Fibroblast of skin of scalp (primary cell): ENCODE measurements at regions not wholly inside any gene's neighbourhood (a gene's known extent, or its start where the extent isn't known, plus 50 kb on each side); places are given as distances from the start of the nearest gene placed in this dataset.

Experiments used
- DNase-seq: peaks from one replicate; pipeline ENCODE4 v3.0.0-alpha.2; 2013

- DNase-seq, result no peak
These were observed 113.8 kb downstream of the PLEKHG1 start for GRCh38 chr6:150713487-150713886.

GRCh38 chr6:150713931-150714330 is 114.2 kb downstream of the PLEKHG1 start:
- DNase-seq, result no peak

DNA sequence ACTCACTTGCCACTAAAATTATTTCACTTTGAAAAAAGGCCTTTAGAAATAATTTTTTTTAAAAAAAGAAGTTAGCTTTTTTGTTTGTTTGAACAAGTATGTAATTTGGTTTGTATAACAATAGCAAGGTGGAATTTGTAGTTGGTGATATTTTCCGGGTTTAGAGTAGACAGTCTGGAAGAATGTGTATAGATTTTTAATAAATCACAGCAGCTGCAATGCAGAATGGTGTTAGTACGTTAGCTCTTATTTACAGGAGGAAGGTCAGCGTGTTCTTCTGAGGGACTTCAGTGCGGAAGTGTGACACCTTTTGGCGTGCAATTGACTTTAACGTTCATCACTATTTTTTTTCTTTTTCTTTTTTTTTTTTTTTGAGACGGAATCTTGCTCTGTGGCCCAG is 115.4 kb downstream of the PLEKHG1 start:
- DNase-seq, result no peak

DNA sequence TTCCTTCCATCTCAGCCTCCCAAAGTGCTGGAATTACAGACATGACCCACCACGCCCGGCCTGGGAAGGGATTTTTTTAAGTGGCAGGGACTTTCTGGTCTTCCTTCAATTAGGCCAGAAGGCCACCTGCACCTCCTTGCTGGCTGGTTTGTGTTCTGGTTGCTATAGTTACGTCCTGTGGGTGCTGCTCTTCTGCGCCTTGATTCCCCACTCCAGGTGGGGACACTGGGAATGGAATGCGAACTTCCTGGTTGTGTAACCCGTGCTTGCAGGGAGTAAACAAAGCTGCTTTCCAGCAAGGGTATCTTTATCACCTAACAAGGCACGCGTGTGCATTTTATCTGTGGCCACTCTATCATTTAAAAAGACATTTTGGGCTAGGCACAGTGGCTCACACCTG is 117.7 kb downstream of the PLEKHG1 start:
- no peak for DNase-seq

DNA sequence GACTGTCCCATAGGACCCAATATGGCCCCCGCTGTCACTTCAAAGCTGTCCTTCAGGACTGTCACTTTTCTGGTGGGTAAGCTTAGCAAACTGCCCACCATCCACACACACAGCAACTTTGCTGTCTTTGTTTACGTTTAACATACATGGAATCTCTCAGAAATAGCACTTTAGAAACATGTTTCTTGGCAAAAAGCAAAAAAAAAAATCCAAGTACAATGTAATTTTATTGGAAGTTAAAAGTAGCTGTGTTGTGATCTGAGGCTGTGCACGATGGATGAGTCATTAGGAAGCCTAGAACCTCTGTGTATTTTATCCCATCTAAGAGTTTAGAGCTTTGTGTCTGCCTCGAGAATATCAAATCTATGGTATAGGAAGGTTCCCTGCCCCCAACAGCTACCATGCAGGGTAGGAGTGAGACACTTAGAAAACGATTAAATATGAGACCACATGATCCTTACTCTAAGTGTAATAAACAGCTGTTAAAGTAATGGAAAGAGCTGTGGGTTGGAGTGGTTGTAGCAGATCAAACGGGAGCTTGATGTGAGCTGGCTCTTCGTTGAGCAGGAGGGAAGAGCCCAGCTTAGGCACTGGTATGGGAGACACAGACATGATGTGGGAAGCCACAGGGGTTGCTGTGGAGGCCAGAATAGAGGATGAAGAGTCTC is 119.5 kb downstream of the PLEKHG1 start:
- DNase-seq, result no peak

DNA sequence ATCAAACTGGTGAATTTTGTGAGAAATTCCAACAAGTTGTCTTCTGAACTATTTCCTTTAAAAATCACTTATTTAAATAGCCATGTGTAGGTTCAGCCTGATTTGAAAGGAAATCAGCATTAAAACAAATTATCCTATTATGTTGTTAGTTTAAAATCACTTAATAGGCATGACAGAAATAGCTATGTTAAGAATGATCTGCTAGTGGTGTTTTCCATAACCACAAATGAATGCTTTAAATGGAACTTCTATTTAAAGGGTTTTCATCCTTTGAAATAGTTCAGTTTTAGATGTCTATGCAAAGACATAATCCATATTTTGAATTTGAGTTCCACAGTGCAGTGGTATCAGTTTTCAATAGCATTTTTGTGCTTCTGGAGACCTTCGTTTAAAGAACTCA is 120.1 kb downstream of the PLEKHG1 start:
- no peak for DNase-seq

DNA sequence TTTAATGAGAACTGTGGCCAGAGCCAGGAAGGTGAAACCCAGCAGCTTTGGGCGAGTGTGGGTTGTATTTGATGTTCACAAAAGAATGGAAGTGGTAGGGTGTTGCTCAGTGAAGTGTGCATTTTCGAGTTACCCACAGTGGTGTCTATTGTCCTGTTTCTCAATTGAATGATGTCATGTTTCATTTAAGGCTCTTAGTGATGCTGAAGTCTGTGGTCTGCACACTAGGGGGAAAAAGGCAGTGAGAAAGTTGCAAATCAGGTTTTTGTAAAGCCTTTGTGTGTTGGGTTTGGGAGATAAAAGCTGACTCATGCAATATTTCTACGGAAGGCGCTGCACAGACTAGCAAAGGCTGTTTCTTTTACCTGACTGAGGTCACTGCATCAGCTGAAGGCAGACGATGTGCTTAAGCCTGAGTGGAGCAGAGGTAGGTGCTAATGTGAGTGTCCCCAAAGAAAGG is 121.1 kb downstream of the PLEKHG1 start:
- DNase-seq, result peak; percentile 38

- no peak for DNase-seq
These were observed 122.0 kb downstream of the PLEKHG1 start for GRCh38 chr6:150721418-150722266.

GRCh38 chr6:150722614-150723344 is 123.1 kb downstream of the PLEKHG1 start:
- no peak for DNase-seq

DNA sequence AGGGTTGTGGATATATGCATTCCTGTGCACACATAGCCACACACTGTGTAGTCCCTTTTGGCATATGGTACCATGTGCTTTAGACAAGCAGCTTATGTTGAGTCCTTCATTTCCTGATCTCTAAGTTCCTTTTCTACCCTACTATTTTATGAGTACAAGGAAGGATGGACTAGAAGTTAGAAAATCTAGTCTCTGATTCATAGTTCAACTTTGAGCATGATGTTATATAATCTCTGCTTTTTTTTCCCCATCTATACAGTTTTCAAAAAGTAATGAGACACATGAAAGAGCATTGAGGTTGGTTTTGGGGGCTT is 123.6 kb downstream of the PLEKHG1 start:
- DNase-seq, result no peak

DNA sequence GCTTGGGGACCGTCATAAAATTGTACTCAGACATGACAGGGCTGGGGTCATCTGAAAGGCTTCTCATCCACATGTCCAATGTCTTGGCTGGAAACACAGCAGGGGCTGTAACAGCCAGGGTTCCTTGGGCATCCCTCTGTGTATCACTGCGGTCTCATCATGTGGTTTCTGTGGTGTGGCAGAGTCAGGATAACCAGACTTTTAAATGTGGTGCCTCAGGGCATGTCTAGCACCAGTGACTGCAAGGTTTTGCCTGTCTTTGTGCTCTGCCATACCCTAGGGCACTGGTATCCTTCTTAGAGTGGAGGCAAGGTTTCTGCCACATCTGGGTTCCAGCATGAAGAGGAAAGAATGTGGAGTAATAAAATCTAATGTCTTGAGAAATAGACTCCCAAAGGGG is 124.2 kb downstream of the PLEKHG1 start:
- no peak for DNase-seq

DNA sequence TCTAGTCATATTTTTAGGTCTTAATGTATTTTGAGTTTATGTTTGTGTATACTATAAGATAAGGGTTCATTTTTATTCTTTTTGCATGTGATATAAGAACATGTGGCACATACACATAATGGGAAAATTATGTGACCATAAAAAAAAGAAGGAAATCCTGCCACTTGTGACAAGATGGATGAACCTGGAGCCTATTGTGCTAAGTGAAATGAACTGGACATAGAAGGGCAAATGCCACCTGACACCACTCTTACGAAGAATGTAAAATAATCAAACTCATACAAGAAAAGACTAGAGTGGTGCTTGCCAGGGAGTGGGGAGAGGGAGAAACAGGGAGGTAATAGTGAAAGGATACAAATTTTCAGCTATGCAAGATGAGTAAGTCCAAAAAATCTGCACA is 126.1 kb downstream of the PLEKHG1 start:
- no peak for DNase-seq

DNA sequence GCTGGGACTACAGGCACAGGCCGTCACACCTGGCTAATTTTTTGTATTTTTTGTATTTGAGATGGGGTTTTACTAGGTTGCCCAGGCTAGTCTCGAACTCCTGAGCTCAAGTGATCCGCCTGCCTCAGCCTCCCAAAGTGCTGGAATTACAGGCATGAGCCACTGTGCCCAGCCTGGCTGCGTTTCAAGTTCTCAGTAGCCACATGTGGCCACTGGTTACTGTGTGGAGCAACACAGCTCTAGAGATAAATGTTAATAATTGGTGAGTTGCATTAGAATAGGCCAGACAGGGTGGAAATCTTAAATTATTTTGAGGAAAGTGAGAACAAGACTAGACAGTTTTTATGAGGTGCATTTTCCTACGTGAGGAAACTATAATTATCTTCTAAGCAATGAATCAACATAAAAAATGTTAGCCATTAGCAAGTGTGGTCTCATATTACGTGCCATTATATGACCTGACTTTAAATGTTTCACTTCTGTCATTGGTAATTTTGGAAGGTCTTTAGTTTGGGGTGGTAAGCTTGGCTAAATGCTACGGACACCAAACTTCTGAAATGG is 129.6 kb downstream of the PLEKHG1 start:
- DNase-seq, result no peak

GRCh38 chr6:150730801-150731457 is 131.2 kb downstream of the PLEKHG1 start:
- no peak for DNase-seq

DNA sequence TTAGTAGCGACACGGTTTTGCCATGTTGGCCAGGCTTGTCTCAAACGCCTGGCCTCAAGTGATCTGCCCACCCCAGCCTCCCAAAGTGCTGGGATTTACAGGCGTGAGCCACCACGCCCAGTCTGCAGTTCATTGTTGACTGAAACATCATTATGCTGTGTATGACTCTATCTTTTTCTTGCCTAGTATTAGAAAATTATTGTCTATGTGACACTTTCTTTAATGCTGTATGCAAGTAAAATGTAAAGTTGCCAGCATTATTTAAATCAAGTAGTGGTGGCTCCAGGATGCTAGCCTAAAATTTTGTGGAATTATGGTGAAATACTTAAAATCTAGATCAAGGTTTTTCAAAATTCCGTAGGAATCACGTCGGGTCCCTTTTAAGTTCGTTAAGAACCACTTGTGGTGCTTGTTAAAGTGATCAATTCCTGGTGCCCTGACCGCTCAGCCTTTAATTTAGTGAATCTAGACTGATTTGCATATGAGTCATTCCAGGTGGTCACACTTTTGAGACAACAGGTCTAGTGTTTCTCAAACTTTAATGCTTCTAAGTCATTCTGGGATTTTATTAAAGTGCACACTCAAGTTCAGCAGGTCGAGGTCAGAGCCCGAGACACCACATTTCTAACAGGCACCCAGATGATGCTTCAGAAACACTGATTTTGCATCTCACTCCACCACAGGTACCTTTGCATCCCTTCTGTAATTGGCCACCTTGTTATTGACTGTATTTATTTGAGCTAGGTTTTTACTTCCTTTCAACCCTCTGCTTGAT is 132.6 kb upstream of the MTHFD1L start:
- no peak for DNase-seq

- DNase-seq, result no peak
These were observed 131.8 kb upstream of the MTHFD1L start for GRCh38 chr6:150733726-150734125.

DNA sequence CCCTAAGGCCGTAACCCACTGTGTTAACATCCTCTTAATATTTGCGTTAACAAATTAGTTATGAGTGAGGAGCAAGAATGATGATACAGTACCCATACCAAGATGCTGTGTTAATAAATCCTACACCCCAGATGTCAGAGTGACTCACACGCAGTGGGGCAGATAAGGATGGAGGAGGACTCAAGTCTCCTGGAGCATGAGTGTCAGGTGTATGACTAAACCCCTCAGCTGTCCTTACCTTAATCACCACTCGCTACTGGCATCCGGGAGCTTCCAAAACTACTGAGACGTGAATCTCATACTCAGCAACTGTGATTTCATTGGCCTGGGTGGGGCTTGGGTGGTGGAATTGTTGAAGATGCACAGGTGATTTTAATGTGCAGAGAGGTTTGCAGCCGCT is 131.3 kb upstream of the MTHFD1L start:
- no peak for DNase-seq

DNA sequence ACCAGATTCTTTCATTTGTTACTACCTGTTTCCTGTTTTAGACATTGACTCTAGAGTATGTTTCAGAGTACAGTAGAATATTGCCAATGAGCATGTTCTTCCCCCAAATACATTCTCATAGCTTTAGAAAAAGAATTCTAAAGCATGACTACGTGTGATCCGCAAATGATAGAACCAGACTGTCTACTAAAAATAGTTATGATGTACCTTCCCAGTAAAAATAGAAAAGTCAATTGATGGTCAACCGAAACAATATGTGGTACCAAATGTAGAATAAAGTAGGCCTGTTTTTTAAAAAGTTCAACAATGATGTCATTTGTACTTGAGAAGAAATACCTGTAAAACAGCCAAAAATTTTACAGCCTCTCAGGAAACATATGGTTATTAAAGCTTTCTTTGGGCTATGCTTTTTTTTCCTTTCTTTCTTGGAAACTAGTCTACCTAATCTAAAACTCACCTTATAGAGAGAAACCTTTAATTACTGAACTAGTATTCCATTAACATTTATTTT is 130.1 kb upstream of the MTHFD1L start:
- no peak for DNase-seq

- DNase-seq, result no peak
These were observed 127.3 kb upstream of the MTHFD1L start for GRCh38 chr6:150738092-150738629.

GRCh38 chr6:150739711-150740349 is 125.7 kb upstream of the MTHFD1L start:
- peak; percentile 18 for DNase-seq

- DNase-seq, result no peak
These were observed 125.0 kb upstream of the MTHFD1L start for GRCh38 chr6:150740453-150740852.
